ENCODE measurements at regions not wholly inside any gene's neighbourhood (a gene's known extent, or its start where the extent isn't known, plus 50 kb on each side); places are given as distances from the start of the nearest gene placed in this dataset.
"Not testable (repeated sequence)": the region's sequence is repeated elsewhere in the genome, so short reads cannot be mapped to it uniquely, and the experiment has no call there.

DNA sequence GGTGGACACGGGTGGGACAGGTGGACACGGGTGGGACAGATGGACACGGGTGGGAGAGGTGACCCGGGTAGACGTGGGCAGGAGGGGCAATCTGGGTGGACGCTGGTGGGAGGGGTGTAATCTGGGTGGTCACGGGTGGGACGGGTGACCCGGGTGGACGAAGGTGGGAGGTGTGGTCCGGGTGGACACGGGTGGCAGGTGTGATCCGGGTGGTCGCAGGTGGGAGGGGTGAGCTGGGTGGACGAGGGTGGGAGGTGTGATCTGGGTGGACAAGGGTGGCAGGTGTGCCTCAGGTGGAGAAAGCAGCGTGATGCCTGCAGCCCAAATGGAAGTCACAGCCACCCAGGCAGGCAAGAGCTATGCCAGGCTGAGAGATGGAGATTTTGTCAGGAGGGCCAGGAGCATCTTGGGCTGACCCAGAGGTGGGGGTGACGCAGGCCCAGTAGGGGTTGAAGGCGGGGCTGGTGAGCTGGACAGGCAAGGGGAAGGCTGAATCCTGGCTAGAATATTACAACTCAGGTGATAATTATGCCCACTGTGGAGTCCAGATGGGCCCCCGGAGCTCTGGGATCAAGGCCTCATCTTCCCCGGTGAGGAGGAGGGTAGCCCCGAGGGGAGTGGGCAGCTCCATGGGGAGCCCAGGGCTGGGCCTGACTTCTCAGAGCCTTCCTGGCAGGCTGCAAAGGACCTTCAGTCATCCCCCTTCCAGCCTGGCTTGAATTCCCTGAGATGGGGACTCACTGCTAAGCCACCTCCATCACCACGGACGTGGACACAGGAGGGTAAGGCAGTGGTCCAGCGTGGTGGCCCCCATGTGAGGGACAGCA lies 100.0 kb downstream of the ADRA2C start:
- intact Hi-C loops (cut with micrococcal nuclease): no loop called here

DNA sequence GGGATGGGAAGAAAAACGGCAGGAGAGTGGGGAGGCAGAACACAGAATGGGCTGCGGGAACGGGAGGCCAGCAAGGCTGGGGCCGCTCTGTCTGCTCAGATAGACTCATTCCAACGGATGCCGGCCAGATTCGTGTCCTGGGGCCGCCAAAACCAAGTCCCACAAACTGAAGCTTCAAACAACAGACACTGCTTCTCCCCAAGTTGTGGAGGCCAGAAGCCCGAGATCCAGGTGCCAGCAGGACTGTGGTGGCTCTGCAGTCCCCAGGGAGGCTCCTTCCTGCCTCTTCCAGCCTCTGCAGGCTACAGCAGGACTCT lies 100.6 kb downstream of the ADRA2C start:
- intact Hi-C loops (cut with micrococcal nuclease): no loop called here

DNA sequence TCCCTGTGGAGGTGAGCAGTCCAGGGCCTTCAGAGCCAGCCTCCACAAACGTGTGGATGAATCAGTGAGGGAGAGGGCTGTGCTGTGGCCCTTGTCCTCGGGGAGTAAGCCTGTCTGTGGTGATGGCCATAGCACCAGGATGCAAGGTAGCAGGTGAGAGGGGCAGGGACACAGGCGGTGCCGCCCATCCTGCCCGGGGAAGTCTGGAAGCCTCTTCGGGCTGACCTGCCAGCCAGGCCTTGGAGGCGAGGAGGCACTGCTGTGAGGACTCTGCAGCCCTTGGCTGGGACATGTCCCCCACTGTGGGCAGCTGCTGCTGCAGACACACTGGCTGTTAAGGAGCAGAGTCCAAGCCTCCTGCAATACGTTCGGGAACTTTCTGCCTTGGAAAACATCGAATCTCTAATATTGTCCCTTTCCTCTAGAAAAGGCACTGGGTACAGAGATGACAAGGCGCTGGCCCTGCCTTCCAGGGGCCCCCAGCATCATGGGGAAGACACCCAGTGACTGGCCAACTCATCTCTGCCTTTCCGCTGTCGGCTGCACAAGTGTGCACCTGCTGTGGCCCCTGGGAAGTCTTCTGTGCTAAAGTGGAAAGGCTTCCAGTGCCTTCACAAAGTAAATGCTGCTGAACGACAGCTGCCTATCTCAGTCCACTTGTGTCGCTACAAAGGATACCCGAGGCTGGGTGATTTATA lies 101.4 kb downstream of the ADRA2C start:
- intact Hi-C loops (cut with micrococcal nuclease): no loop called here

DNA sequence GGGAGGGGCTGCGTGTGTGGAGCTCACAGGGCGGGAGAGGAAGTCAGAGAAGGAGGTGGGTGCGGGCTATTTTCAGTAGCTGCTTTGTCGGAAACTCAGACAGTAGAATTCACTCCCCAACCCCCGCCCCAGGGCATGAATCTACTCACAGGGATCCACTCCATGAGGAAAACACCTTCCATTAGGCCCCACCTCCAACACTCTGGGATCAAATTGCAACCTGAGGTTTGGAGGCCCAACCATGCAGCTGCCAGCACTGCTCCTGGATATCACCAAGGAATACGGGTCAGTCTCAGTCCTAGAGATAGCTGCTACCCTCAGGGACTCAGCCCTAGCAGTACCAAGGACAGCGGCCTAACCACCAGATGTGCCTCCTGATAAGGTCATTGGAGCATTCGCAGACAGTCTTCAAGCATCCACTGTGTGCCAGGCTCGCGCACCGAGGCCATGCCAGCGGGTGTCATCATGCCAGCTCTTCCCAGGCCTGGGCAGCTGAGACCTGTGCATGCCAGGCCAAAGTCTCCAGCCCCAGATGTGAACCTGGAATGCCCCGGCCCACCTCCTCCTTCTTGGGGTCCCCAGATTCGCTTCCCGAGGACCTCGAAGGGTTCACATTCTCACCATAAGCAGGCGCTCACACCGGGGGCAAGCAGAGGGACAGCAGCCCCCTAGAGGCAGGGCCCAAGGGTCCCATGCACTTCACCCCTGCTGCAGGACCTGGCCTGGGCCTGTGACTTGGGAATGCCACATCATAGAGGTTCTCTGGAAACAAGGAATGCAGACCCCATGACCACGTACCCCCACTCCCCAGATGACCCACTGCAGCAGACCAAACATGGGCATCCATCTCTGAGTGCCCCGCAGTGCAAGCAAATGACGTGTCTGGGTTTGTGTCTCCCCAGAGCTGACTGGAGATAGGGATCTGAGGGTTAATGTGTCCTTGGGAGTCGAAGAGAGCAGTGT lies 102.3 kb downstream of the ADRA2C start:
- intact Hi-C loops (cut with micrococcal nuclease): no loop called here

GRCh38 chr4:3869174-3869572 lies 103.0 kb downstream of the ADRA2C start:
- intact Hi-C loops (cut with micrococcal nuclease): no loop called here

DNA sequence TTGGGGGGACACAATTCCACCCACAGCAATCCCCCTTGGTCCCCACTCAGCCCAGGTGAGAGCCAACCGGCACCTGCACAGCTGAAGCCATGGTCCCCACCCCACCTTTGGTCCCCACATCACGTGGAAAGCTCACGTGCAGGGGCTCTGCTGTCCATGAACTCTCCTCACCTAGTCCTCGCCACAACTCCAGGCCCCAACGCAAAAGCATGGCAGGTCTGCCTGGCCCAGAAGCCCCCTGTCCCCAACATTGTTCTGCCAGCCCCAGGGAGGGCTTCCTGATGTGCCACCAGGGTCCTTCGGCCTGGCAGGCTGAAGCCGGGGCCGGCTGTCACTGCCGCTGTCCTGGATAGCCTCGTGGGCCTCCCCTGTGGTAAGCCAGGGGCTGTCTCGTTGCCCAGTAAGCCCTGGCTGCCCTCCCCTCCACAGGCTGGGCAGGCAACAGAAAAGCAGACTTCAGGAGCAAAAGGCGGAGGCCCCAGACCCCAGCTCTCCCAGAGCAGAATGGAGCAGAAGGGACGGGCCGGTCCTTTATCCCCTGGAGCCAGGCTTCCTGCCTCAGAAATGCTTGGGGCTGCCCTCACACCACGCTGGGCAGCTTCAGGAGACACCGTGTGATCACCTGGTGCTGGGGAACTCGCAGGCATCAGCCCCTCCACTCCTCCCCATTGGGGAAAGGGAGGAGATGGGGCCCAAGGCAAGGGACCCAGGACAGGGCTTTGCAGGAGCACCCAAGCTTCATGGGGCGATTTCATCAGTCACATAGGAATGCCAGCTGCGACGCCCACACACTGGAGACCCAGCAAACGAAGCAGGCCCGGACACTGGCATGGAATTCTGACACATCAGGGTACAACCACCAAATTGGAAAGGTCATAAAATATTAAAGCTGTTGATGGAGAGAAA lies 103.7 kb downstream of the ADRA2C start:
- intact Hi-C loops (cut with micrococcal nuclease): no loop called here

DNA sequence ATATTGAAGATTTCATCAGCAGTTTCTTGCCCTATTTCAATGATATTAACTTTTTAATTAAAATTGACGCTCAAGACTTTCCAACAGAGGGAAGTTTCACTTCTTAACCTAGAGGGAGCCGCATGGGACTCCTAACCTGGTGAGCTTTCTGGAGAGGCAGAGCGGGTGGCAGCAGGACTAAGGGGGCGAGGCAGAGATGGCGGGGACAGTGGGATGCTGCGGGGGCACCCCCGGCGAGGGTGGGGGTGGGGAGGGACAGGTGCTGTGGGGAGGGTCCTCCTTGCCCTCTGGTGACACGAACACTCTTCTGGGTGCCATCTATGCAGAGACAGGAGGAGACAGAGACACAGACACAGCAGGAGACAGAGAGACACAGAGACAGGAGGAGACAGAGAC lies 104.4 kb downstream of the ADRA2C start:
- intact Hi-C loops (cut with micrococcal nuclease): no loop called here

DNA sequence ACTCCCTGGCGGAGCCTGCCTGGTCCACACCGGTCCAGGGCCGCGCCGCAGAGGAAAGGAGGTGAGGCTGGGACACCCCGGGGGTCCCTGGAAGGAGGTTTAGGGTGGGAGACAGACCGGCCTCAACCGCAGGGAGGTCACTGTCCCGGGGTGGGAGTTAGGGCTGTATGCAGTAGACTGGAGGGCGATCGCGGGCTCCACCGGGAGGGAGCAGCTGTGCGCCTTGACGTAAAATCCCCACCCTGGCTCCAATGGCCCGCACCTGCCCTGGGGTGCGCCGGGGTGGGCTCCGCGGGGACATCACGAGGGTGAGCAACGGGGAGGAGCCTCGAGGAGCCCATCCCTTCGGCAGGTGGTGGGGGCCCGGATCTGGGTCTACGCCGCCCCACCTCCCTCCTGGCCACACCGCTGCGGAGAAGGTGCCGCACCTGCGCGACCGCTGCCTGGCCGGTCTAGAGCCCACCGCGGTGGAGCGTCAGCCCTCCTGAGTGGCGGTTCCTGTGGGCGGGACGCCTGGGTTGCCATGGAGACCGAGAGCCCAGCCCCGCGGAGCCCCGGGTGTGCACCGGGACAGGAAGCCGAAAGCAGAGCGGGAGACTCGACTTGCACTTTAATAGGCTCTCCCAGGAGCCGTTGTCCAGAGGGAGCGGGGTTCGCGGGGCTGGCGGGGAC lies 105.1 kb downstream of the ADRA2C start:
- intact Hi-C loops (cut with micrococcal nuclease): no loop called here

DNA sequence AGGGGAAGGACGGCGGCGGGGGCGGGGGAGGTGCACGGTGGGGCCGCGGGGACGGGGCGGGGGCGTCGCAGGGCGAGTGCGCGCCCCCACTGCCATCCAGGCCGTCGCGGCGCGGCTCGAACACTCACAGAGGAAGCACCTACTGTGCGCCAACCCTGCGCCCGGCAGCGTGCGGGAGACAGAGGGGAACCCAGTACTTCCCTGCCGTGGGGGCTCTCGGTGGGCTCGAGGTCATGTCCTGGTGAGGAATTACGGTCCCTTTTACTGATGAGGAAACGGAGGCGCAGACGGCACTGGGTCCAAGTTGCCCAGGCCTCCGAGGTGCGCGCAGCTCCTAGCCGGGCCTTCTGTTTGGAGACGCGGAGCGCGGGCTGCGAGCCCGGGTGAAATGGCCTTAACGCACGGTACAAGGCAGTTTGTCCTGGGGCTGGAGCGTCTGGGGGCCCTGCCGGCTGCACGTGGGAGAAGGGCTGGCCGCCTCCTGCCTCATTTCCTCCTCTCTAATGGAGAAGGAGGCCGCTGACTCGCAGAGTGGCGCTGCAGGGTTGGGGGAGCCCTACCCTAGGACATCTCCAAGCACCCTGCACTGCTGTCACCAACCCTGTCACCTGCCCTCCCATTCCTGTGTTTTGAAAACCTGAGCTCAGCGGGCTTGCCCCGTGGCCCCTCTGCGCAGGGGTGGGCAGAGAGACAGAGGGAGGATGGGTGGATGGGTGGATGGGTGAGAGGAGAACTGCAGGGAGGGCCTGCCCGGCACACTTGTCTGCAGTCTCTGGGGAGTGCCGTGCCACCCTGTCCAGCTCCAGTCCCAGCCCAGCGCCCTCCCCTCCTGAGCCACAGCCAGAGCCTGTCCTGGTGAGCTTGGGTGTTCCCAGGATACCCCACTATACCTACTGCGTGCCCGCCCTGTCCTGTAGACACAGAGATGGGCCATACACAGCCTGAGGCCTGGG lies 106.0 kb downstream of the ADRA2C start:
- intact Hi-C loops (cut with micrococcal nuclease): no loop called here

DNA sequence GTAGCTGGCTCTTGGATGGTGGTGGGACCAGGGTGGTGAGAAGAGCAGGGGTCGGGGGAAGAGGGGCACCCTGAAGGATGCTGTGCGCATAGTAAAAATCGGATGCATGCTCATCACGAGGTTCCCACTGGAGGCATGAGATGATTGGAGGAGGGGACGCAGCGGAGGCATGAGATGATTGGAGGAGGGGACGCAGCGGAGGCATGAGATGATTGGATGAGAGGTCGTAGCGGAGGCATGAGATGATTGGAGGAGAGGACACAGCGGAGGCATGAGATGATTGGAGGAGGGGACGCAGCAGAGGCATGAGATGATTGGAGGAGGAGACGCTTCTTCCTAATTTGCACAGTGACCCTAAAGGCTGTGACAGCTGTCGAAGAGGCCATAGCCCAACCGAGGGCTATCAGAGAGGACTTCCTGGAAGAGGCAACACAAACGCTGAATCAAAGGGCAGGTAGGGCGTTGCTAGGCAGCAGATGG lies 106.7 kb downstream of the ADRA2C start:
- intact Hi-C loops (cut with micrococcal nuclease): no loop called here

GRCh38 chr4:3873408-3874027 lies 107.3 kb downstream of the ADRA2C start:
- intact Hi-C loops (cut with micrococcal nuclease): no loop called here

DNA sequence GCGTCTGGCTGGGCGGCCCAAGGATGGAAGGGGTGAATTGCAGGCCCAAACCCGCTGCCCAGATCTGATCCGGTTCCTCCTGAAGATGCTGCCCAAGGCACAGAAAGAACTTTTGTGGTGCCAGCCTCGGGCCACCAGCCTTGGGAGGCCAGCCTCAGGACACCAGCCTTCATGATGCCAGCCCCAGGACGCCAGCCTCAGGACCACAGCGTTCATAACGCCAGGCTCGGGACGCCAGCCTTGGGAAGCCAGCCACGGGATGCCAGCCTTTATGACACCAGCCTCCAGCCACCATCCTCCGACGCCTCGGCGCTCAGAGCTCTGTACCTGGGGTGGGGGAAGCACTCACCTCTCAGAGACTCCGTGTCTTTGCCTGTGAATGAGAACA lies 107.8 kb downstream of the ADRA2C start:
- intact Hi-C loops (cut with micrococcal nuclease): no loop called here

DNA sequence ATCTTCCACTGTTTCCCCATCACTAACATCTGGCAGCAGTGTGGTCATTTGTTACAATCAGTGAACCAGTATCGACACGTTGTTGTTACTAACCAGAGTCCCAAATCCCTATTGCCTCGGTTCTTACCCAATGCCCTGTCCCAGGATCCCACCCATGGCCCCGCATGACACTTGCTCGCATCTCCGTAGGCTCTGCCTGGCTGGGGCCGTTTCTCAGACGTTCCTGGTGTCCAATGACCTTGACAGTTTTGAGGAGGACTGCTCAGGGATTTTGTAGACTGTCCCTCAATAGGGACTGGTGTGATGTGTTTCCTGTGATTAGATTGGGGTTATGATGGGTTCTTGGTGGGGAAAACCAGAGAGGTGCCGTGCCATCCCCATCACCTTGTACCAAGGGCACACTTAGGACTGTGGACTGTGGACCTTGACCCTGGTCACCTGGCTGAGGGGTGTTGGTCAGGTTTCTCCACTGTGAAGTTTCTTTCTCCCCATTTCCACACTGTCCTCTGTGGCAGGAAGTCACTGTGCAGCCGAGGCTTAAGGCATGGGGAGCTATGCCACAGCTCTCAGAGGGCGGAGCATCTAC lies 108.4 kb downstream of the ADRA2C start:
- intact Hi-C loops (cut with micrococcal nuclease): no loop called here

GRCh38 chr4:3875466-3875865 lies 109.3 kb downstream of the ADRA2C start:
- intact Hi-C loops (cut with micrococcal nuclease): no loop called here

- intact Hi-C loops (cut with micrococcal nuclease): not testable (repeated sequence)
Observed at GRCh38 chr4:3876057-3876845, 110.1 kb downstream of the ADRA2C start.

GRCh38 chr4:3877236-3877635 lies 111.1 kb downstream of the ADRA2C start:
- intact Hi-C loops (cut with micrococcal nuclease): no loop called here

DNA sequence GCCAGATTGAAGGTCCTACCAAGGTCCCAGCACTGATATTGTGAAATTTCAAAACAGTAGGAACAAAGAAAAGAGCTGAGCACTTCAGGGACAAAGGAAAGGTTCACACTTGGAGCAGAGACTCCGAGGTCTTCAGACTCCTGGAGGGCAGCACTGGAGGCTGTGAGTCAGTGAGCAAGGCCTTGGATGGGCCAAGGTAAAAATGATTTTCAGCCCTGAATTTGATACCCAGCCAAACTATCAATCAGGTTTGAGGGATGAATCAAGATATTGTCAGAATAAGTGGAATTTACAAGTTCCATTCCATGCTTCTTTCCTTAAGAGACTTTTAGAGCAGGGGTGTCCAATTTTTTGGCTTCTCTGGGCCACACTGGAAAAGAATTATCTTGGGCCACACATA lies 111.7 kb downstream of the ADRA2C start:
- intact Hi-C loops (cut with micrococcal nuclease): no loop called here

All from T-helper 1 cell treated with Interleukin-12 subunit alpha and Interleukin-12 subunit beta and Interleukin-4 antibody, amounts not matched to agents 30 ng/mL and 1 ng/mL, for 36 hours (primary cell).